ENCODE measurements at regions not wholly inside any gene's neighbourhood (a gene's known extent, or its start where the extent isn't known, plus 50 kb on each side); places are given as distances from the start of the nearest gene placed in this dataset.
"Not testable (repeated sequence)": the region's sequence is repeated elsewhere in the genome, so short reads cannot be mapped to it uniquely, and the experiment has no call there.

DNA sequence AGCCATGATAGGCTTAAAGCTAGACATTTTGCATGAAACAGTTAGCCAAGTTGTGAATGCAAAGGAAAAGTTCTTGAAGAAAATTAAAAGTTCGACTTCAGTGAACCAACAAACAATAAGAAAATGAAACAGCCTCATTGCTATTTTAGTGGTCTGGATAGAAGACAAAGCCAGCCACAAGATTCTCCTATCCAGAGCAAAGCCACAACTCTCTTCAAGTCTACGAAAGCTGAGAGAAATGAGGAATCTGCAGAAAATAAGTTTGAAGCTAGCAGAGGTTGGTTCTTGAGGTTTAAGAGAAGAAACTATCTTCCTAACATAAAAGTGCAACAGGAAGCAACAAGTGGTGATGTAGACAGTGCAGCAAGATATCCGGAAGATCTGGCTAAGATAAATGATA is 271.4 kb upstream of the GRM3 start:
- H3K9ac ChIP-seq (ENCODE audit: low read depth, low read length, poor library complexity, severe bottlenecking), result no peak overlapping the region
- H3K79me2 ChIP-seq (ENCODE audit: insufficient read depth, low read length), result no peaks in the 10 kb centered on the region
- H3K4me1 ChIP-seq (ENCODE audit: insufficient read depth, low read length, poor library complexity, severe bottlenecking), result no peaks in the 10 kb centered on the region
- H3K36me3 ChIP-seq (ENCODE audit: insufficient read depth, low read length), result no peaks in the 10 kb centered on the region
- H3F3A ChIP-seq (ENCODE audit: low read depth), result no peaks in the 10 kb centered on the region
- H3K27me3 ChIP-seq (ENCODE audit: insufficient read depth, low read length, poor library complexity, severe bottlenecking), result no peaks in the 10 kb centered on the region
- H2AFZ ChIP-seq (ENCODE audit: low read length), result no peak overlapping the region
- TF ChIP-seq CTCF (conservative IDR thresholded peaks at IDR 0.05; ENCODE audit: low read length), result no peak
- TF ChIP-seq EZH2phosphoT487 (IDR thresholded peaks at IDR 0.05; ENCODE audit: borderline replicate concordance), result no peak
- H4K20me1 ChIP-seq (ENCODE audit: insufficient read depth, low read length, poor library complexity, severe bottlenecking), result no peaks in the 10 kb centered on the region
- no peaks in the 10 kb centered on the region for H3K9me2 ChIP-seq (replicated peaks; ENCODE audit: low read depth, low read length)
- H3K4me2 ChIP-seq (ENCODE audit: low read depth, low read length, poor library complexity, severe bottlenecking), result no peak overlapping the region
- 0 out of 2 replicates have a peak, but pooled peaks cover 3% of the 10 kb centered on the region for H3K9me3 ChIP-seq (ENCODE audit: insufficient read depth, low read depth, low read length)
- H3K4me3 ChIP-seq (ENCODE audit: low read length, poor library complexity, severe bottlenecking), result no peak overlapping the region

DNA sequence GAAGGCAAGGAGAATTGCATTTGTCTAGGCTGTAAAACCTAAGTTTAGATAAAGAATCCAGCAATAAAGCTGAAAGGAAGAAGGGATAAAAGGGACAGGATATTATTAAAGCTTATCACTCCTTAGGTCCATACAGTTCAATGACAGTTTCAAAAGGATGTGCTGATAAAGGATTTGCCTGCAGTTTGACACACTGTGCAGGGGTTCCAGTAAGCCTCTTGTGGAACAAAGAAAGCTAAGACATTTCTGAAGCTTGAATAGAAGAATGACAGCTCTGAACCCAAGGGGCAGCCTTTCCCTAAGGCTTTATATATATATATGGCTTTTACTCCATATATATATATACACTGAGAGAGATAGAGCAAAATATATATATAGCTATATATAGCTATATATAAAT is 276.8 kb upstream of the GRM3 start:
- Histone ChIP-seq H3K4me3 (ENCODE audit: low read length, poor library complexity, severe bottlenecking) (no peak overlapping the region), H3K9ac (ENCODE audit: low read depth, low read length, poor library complexity, severe bottlenecking) (no peak overlapping the region), H3K27me3 (ENCODE audit: insufficient read depth, low read length, poor library complexity, severe bottlenecking) (no peaks in the 10 kb centered on the region), H3K4me2 (ENCODE audit: low read depth, low read length, poor library complexity, severe bottlenecking) (no peak overlapping the region), H2AFZ (ENCODE audit: low read length) (no peak overlapping the region), H3K9me3 (ENCODE audit: insufficient read depth, low read depth, low read length) (0 out of 2 replicates have a peak, but pooled peaks cover 3% of the 10 kb centered on the region), H3F3A (ENCODE audit: low read depth) (no peaks in the 10 kb centered on the region), H4K20me1 (ENCODE audit: insufficient read depth, low read length, poor library complexity, severe bottlenecking) (no peaks in the 10 kb centered on the region), H3K9me2 (replicated peaks; ENCODE audit: low read depth, low read length) (no peaks in the 10 kb centered on the region), H3K36me3 (ENCODE audit: insufficient read depth, low read length) (no peaks in the 10 kb centered on the region), H3K79me2 (ENCODE audit: insufficient read depth, low read length) (no peaks in the 10 kb centered on the region), H3K4me1 (ENCODE audit: insufficient read depth, low read length, poor library complexity, severe bottlenecking) (no peaks in the 10 kb centered on the region)
- TF ChIP-seq CTCF (conservative IDR thresholded peaks at IDR 0.05; ENCODE audit: low read length), result no peak
- no peak for TF ChIP-seq EZH2phosphoT487 (IDR thresholded peaks at IDR 0.05; ENCODE audit: borderline replicate concordance)

GRCh38 chr7:86340407-86340806 is 303.3 kb upstream of the GRM3 start:
- H3F3A ChIP-seq (ENCODE audit: low read depth); H3K36me3 ChIP-seq (ENCODE audit: insufficient read depth, low read length); H3K79me2 ChIP-seq (ENCODE audit: insufficient read depth, low read length); H3K4me3 ChIP-seq (ENCODE audit: low read length, poor library complexity, severe bottlenecking); H3K4me1 ChIP-seq (ENCODE audit: insufficient read depth, low read length, poor library complexity, severe bottlenecking); H3K27me3 ChIP-seq (ENCODE audit: insufficient read depth, low read length, poor library complexity, severe bottlenecking); H3K9me2 ChIP-seq (replicated peaks; ENCODE audit: low read depth, low read length); H2AFZ ChIP-seq (ENCODE audit: low read length); H3K9ac ChIP-seq (ENCODE audit: low read depth, low read length, poor library complexity, severe bottlenecking); H4K20me1 ChIP-seq (ENCODE audit: insufficient read depth, low read length, poor library complexity, severe bottlenecking); H3K9me3 ChIP-seq (ENCODE audit: insufficient read depth, low read depth, low read length); H3K4me2 ChIP-seq (ENCODE audit: low read depth, low read length, poor library complexity, severe bottlenecking): not testable (repeated sequence)

DNA sequence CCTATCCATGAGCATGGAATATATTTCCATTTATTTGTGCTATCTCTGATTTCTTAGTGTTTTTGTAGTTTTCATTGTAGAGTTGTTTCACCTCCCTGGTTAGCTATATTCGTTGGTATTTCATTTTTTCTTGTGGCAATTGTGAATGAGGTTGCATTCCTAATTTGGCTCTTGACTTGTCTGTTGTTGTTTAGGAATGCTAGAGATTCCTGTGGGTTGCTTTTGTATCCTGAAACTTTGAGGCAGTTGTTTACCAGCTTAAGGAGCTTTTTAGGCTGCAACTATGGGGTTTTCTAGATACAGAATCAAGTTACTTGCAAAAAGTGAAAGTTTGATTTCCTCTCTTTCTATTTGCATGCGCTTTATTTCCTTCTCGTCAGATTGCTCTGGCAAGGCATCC is 304.7 kb upstream of the GRM3 start:
- H3K4me1 ChIP-seq (ENCODE audit: insufficient read depth, low read length, poor library complexity, severe bottlenecking), result no peaks in the 10 kb centered on the region
- H3K4me2 ChIP-seq (ENCODE audit: low read depth, low read length, poor library complexity, severe bottlenecking), result no peak overlapping the region
- H3K9ac ChIP-seq (ENCODE audit: low read depth, low read length, poor library complexity, severe bottlenecking), result no peak overlapping the region
- H3K4me3 ChIP-seq (ENCODE audit: low read length, poor library complexity, severe bottlenecking), result no peak overlapping the region
- H4K20me1 ChIP-seq (ENCODE audit: insufficient read depth, low read length, poor library complexity, severe bottlenecking), result no peaks in the 10 kb centered on the region
- no peaks in the 10 kb centered on the region for H3F3A ChIP-seq (ENCODE audit: low read depth)
- no peak for TF ChIP-seq EZH2phosphoT487 (IDR thresholded peaks at IDR 0.05; ENCODE audit: borderline replicate concordance)
- H3K79me2 ChIP-seq (ENCODE audit: insufficient read depth, low read length), result no peaks in the 10 kb centered on the region
- H3K9me3 ChIP-seq (ENCODE audit: insufficient read depth, low read depth, low read length), result no peaks in the 10 kb centered on the region
- H3K9me2 ChIP-seq (replicated peaks; ENCODE audit: low read depth, low read length), result no peaks in the 10 kb centered on the region
- H3K27me3 ChIP-seq (ENCODE audit: insufficient read depth, low read length, poor library complexity, severe bottlenecking), result no peaks in the 10 kb centered on the region
- H3K36me3 ChIP-seq (ENCODE audit: insufficient read depth, low read length), result no peaks in the 10 kb centered on the region
- no peak overlapping the region for H2AFZ ChIP-seq (ENCODE audit: low read length)

Data from Loucy (cell line).